Activated CD4-positive, alpha-beta T cell treated with anti-CD3 and anti-CD28 coated beads, Interleukin-2, amount 50 U/mL, for 4 hours (primary cell): ENCODE measurements at regions not wholly inside any gene's neighbourhood (a gene's known extent, or its start where the extent isn't known, plus 50 kb on each side); places are given as distances from the start of the nearest gene placed in this dataset.

Experiments
- DNase-seq, 2 experiments: peaks; one replicate each; pipeline ENCODE4 v3.0.0-alpha.2; 2020

DNA sequence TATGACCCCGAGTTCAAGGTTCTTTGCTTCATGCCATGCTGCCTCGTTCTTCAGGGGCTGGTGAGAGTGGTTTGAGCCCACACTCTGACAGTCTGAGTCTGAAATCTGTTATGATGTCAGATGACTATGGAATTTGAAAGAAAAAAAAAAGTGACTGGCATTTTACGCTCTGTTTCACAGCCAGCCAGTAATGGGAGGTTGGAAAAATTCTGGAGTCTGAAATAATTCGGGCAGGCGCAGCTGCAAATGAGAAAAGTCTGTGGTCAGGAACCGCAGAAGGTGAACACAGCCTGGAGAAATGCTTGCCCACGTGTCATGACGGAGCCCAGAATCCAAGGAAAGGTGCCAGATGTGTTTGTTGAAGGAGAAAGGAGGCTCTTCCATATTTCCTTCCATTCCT lies 269.8 kb upstream of the PWP1 start:
- no peak for DNase-seq

DNA sequence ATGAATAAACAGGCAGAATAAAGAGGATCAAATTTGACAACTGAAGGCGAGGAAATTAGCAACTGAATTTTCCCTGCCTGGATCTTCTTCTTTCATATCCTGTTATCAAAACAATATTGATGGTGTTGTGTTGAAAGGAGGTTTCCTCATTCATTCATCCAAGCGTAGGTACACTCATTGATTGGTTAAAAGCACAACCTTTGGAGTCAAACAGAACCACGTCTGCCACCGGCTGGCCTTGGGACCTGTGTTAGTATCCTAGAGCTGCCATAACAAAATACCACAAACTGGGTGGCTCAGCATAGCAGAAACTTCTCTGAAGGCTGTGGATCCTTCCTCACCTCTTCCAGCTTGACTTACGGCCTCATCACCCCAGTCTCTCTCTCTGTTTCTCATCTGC lies 268.6 kb upstream of the PWP1 start:
- no peak for DNase-seq

DNA sequence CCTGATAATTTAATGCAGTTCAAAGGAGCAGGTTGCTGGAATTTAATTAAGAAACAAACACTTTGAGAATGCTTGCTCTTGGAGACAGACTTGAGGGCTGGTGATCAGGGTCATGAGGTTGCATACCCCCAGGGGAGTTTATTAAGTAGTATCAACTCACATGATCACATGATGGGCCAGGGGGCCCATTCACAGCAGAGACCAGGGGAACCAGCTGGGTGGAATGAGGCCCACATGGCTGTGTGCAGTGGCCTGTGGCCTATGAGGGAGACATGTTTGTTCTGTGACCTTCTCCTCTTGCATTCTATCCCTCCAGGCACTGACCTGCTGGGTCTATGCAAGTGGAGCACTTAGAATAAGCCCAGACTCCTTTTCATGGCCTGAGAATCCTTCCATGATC lies 266.6 kb upstream of the PWP1 start:
- DNase-seq: no peak

DNA sequence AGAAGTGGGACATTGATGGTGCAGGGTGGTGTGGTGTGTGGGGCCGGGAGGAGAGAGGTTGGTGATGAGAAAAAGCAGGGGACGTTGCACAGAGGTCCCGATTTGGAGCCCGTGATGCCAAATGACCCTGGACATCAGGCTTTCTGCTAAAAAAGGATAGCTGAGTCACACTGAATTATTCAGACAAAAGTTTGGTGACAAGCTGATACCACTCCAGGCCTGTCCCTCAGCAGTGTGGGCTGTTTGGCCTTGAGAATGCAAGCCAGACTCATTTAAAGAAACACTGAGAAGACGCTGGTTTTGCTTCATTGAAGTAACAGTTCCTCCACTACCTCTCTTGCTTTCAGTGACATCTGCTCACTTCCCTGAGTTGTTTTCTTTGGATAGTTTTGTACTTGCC lies 262.1 kb upstream of the PWP1 start:
- DNase-seq: no peak

DNA sequence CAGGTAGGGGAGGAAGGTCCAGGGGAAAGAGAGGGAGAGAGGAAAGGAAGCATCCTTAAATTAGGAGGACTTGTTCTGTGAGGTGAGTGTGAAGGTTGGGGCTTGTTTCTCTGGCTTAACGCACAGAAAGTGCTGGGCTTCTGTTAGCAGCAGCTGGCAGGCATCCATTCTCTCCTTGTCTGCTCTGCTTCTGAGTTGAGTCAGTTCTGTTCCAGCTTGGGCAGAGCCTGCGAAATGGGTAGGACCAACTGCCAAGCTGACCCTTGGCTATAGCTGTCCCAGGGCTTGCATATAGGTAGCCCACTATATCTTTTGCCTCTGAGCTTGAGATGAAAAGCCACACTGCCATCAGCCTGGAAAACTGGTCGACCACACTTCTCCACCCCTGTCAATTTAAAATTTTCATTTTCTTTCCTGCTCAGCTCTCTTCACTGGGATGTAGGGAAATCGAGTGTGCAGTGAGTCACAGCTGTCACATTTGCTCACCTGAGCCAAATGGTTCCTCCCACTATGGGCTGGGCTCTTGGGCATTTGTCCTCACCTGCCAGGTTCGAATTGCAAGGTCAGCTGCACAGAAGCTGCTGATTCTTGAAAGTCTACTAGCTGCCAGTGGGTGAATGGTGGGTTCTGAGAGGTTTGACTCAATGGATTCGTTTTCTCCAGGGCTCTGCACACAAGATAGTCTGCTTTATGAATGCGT lies 256.4 kb upstream of the PWP1 start:
- no peak for DNase-seq

DNA sequence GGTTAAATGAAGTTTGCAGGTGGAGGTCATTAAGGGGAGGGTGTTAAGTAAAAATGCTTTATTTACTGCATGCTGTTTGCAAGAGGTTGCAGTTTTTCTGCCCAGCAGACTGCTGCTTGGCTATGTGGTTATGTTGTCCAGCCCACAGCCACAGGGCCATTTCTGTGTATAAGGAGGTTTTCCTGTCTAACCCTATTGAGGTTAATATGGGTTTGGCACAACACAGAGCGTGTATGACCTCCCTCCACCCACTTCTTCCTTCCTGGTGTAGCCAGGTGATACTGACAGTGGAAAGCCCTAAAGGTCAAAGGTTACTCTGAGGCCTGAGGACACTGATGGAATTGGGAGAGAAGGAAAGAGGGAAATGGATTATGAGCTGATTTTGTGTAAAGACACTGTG lies 253.7 kb upstream of the PWP1 start:
- DNase-seq: no peak

DNA sequence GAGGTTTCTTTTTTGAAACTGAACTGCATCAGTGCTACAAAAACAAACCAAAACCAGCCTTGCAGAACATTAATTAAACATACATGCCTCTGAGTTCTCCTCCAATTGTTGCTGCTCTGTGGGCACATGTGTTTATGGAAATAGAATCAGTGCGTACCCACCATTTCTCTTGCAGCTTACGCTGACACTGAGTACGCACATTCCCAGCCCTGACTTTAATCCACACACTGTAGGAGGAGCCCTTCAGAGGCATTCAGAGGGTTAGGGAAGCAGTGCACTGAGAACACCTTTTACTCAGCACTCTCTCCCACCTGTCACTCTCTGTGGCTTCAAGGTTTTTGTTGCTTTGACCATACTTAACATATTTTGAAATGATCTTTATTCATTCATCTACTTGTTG lies 250.5 kb upstream of the PWP1 start:
- no peak for DNase-seq

DNA sequence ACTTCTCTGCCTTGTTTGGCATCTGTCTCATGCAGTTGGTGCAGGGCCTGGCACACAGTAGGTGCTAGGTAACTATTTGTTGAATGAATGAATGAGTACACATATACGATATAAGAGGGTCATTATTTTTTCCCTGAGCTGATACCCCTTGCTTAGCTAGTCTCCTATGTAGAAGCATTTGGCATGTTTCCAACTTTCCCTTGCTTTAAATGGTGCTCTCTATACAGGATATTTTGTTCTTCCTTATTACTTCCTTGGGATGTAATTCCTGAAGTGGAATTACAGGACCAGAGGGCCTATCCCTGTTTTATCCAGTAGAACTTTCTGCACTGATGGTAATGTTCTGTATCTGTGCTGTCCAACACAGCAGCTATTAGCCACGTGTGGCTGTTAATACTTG lies 250.1 kb upstream of the PWP1 start:
- no peak for DNase-seq

DNA sequence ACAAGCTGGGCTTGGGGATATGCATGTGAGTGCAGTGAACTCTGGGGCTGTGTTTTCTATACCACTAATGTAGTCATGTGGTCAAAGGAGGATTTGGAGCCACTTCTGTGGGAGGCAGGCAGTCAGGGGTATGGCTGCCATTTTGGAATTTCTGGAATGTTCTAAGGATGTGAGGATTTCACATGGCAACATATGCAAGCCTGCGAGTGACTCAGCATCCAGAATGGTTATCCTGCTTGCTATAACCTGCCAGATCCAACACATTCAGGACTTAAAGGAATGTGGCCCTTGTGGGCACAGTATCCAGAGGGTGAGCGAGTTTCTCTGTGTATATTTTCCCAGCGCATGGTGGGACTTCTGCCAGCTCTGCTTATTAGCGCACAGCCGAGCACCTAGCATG lies 249.2 kb upstream of the PWP1 start:
- DNase-seq: no peak

DNA sequence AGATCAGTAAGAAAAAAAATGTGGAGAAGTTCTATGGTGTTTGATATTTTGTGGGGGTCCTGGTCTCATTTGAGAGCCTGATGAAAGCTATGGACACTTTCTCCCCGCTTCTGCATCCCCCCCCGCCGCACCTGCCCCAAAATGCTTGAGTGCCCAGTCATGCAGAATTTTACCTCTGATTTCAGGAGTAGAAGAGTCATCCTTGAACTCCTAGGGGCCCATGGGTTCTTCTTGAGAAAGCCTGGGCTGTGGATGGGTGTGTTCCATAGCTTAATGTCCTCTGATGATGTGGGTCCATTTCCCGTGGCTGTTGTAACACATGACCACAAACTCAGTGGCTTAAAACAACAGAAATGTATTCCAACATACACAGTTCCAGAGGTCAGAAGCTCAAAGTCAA lies 248.8 kb upstream of the PWP1 start:
- DNase-seq: no peak

DNA sequence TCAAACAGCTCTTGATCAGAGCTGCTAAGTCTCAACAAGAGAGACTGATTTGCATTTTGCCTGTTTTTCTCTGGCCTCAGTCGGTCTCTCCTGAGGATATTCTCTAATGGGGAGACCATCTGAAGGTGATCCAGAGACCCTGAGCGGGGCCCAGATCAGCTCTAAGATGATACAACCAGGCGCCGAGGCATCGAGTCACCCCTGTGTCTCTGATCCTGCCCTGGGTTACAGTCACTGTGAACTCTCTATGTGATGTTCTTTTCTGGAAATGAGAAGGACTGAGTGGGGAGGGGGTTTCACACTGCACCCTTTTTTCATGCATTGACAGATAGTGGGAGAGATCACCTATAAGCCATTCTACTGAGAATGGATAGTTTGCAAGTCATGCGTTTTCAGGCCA lies 247.6 kb upstream of the PWP1 start:
- DNase-seq: no peak

DNA sequence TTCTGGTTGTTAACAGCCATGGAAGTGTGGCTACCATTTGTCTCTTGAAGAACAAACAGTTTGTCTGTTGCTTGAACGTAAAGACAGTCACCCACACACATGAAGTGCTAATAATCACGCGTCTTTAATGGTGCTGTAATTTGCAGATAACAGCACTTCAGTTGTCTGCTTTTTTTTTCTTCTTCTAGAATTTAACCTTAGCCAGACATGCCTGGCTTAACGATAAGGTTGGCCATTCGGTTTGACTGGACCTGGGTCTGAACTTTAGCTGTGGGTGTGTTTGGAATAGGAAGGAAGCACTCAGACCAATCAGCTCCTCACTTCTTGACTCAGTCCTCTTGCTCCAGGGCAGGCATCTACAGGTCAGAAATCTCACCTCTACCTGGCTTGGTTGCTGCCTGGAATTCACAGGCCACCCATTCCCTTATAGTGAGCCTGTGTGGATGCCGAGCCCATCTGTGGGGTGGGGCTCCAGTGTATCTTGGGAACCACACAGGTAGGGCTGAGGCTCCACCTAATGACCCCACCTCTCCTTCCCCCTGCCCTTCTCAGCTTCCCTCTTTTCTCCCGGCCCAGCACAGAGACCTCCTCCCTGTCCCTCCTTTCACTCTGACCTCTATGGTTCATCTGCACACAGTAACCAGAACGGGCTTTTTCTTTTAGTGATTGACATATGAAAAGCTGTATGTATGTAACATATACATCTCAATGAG lies 246.4 kb upstream of the PWP1 start:
- no peak for DNase-seq

DNA sequence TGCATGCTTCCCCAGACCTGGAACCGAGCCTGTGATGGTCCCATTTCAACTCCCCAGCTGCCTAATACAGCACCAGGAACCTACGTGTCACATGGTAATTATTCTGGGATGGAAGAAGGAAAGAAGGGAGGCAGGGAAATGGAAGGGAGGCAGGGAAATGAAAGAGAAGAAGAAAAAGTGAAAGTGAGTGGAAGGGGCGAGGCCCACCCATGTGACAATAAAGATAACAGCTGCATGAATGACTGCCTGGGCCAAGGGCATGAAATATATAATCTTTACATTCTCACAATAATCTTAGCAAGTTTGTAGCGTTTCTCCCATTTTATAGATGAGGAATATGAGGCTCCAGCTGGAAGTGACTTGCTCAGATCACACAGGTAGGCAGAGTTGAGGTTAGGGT lies 245.0 kb upstream of the PWP1 start:
- no peak for DNase-seq

DNA sequence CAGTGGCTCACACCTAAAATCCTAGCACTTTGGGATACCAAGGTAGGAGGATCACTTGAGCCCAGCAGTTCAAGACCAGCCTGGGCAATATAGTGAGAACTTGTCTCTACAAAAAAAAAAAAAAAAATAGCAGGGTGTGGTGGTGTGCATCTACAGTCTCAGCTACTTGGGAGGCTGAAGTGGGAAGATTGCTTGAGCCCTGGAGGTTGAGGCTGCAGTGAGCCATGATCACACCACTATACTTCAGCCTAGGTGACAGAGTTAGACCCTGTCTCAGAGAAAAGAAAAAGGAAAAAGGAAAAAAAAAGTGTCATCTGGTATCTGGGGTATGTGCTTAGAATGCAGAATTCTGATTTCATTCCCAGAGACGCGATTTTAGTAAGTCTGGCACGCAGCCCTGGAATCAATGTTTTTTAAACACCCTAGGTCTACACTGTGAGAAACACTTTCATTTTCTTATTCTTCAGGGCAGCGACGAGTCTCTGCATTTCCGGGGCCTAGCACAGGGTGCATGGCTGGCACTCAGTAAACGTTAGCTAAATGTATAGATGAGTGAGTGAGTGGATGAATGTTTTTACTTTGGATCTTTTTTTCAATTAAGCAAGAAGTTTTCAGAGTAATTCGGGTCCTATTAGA lies 243.8 kb upstream of the PWP1 start:
- DNase-seq: no peak

DNA sequence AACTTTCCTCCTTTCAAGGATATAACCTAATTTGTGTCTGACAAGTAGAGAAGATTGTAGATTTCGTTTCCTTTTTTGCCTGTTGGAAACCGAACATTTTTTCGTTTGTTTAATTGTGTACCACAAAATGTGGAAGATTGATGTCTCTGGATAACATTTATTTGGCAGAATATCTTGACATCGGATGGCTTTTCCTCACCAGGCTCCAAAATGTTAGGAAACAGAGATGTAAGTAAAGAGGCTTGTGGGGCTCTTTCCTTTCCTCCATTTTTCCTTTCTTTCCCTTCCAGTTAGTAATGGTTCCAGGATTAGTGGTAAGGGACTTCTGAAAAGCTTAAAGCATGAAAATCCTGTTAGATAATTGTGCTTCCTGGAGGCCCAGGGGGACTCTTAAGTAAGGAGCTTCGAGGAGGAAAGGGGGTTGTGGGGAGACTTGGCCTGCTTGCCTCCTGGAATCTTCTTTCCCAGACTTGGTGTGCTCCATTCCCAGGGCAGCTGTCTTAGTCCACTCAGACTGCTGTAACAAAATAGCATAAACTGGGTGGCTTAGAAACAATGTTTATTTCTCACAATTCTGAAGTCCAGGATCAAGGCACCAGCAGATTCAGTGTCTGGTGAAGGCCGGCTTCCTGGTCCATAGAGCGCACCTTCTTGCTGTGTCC lies 243.1 kb upstream of the PWP1 start:
- DNase-seq: no peak

DNA sequence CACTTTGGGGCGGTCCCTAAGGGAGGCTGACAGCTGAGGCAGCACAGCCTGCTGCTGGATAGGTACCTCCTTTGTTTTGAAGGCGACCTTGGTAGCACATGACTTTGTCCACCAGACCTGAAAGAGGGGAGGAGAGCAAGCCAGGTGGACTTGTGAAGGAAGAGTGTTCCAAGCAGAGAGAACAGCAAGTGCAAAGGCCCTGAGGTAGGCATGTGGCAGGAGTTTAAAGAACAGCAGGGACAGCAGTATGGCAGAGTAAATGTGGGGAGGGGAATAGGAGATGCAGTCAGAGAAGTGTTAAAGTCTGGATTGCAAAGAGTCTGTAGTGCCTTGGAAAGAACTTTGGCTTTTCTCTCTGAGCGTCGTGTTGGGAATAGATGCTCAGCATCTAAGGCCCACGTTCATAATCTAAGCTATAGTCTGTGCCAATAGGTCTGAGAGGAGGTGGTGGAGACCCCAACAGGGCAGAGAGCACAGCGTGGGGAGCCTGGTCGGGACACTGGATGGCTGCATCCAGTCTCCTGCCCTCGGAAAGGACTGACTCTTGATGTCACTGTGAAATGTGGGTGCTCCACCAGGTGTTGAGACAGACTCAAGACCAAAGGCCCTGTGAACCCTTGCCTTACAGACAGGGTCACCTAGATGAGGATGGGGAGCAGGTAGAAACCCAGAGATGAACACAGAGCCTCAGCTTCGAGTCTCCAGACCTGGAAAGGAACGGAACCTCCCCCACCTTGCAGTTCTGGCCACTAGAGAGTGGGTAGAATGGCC lies 242.1 kb upstream of the PWP1 start:
- no peak for DNase-seq

DNA sequence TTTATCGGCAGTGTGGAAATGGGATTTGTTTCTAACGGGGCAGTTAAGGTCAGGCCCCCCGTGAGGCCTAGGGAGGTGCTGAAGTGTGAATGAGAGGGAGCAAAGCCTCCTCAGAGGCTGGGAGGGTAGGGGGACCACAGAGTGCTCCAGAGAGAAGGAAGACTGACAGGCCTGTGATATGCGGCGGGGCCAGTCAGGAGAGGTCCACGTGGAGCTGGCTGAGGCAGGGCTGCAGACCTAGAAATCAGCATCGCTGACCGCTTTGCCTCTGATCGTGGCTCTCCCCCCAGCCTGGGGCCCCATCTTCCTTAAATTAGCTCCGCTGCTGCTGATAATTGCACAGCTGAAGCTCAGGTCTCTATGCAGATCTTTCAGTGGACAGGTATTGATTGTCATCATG lies 240.8 kb upstream of the PWP1 start:
- no peak for DNase-seq

DNA sequence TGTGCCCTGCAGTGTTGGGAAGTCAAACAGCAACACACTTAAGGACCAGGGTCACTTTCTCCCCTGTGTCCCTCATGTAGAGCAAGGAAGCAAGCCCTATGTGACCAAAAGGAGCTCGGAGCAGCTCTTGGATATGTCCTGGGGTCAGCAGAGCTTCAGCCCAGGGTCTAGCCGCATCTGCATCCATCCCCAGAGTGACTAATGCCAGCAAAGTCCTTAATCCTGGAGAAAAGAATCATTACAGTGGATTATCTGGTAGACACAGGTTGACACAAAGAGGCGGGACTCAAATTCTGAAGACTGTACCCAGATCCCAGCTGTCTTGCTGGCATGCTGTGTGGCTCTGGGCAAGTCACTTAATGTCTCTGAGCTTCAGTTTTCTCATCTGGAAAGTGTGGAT lies 239.1 kb upstream of the PWP1 start:
- no peak for DNase-seq

DNA sequence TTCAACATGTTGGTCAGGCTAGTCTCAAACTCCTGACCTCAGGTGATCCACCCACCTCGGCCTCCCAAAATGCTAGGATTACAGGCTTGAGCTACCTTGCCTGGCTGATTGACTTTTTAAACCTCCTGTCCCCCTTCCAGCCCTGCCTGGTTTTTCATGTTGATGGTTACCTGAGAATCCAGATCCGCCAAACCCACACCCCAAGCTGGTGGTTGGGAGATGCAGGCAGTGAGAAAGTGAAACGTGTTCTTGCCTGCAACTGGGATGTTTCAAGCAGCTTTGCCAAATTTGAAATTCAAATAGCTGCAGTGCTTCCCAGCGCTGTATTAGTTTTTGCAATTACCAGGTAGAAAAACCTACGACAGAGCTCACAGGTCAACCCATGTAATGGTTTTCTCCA lies 238.3 kb upstream of the PWP1 start:
- DNase-seq: no peak

DNA sequence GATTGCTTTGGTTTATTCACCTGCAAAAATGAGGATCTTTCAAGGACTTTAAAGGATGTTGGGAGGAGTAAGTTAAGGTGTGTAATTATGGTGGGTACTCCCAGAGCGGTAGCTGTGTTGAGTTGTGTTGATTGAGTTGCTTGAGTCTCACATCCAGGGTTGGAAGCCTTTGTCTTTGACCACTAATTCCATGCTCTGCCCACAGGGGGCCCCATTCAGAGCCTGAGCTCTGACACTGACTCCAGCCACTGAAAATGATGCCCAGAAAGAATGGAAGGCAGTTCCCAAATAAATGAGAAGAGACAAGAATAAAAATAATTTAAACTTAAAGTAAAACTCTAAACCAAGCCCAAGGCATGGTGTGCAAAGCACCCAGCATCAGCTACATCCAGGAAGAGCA lies 237.4 kb upstream of the PWP1 start:
- no peak for DNase-seq

DNA sequence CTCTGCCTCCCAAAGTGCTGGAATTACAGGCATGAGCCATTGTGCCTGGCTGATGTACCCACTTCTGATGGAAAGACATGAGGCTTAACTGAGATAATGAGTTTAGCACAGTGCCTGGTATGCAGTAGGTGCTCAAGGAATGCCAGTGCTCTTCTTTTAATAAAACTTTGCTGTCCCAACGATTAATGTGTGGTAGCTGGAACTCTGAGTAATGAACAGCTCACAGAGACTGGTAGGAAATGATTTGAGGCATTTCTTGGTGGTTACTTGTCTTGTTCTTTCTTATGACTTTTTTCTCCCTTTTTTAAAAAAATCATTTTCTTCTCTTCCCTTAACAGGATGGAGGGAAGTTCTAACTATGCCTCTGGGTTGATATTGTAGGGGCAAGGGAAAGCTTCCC lies 235.7 kb upstream of the PWP1 start:
- DNase-seq: no peak

DNA sequence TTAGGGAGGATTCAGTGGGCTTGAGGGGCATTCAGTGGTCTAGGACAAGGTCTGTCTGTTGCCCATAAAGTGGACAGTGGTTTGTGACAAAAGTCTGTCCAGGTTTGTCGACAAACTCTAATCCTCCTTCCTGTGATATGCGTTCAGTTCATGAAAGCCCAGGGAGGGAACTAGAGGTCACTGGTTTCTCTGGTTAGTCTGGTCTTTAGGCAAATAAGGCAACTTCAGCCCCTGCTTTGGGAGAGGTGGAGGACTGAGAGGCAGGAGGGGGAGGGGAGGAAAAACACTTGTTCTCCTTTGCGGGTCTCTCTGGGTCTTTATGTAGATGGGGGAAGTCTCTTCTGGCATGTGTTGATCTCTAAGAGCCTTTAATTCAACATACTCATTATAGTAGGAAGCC lies 235.1 kb upstream of the PWP1 start:
- DNase-seq: no peak

DNA sequence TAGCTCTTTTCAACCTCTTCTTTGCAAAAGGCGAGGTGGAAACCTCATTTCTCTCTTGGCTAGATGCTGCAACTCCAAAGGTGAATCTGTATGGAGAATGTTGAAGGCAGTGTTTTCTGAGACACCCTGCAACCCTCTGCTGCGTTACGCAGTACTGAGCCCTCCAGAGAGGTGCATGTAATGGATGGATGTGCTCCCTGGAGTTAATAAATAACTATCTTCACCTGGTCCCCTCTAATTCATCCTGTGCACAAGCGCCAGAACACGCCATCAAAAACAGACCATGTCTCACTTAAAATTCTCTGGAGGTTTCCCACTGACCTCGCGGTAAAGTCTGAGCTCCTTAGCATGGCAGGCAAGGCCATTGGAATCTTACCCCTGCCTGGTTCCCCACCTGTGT lies 234.4 kb upstream of the PWP1 start:
- DNase-seq: no peak
